Activated CD4-positive, alpha-beta T cell treated with anti-CD3 and anti-CD28 coated beads for 36 hours (primary cell): ENCODE measurements at regions not wholly inside any gene's neighbourhood (a gene's known extent, or its start where the extent isn't known, plus 50 kb on each side); places are given as distances from the start of the nearest gene placed in this dataset.
"Not testable (repeated sequence)": the region's sequence is repeated elsewhere in the genome, so short reads cannot be mapped to it uniquely, and the experiment has no call there.

Experiments
- ATAC-seq: fragments of 200-7000 bp; cut with Tn5 transposase; one replicate; pipeline ENCODE4 v1.10.0; 2021; ENCODE audit warnings: mild to moderate bottlenecking, moderate library complexity
- CTCF ChIA-PET: fragments of 350-600 bp; sonication (Branson Sonifier 250); formaldehyde crosslinking; loops from one replicate; lab custom pipeline; 2021; ENCODE audit warnings: antibody characterized with exemption; lab: Charles Lee
- POLR2A ChIA-PET: fragments of 350-600 bp; sonication (Branson Sonifier 250); formaldehyde crosslinking; loops from one replicate; lab custom pipeline; 2021; ENCODE audit warnings: antibody characterized with exemption, inconsistent platforms; lab: Charles Lee
- DNase-seq: peaks from one replicate; pipeline ENCODE4 v3.0.0-alpha.2; 2020
- H3K27ac Mint-ChIP-seq: one replicate; pipeline ENCODE4 v1.8.0; 2021; ENCODE audit warnings: mixed read lengths
- H3K27me3 Mint-ChIP-seq: one replicate; pipeline ENCODE4 v1.8.0; 2021; ENCODE audit warnings: mixed read lengths
- H3K36me3 Mint-ChIP-seq: one replicate; pipeline ENCODE4 v1.8.0; 2021; ENCODE audit warnings: low read depth, mixed read lengths
- H3K4me1 Mint-ChIP-seq: one replicate; pipeline ENCODE4 v1.8.0; 2021; ENCODE audit warnings: mixed read lengths
- H3K4me3 Mint-ChIP-seq: one replicate; pipeline ENCODE4 v1.8.0; 2021; ENCODE audit warnings: mild to moderate bottlenecking, moderate library complexity, mixed read lengths
- H3K9me3 Mint-ChIP-seq: one replicate; pipeline ENCODE4 v1.8.0; 2021; ENCODE audit warnings: low read depth, mixed read lengths
- intact Hi-C, 2 experiments: fragments of 100-400 bp; cut with DNase I in 1 of 2; cut with micrococcal nuclease in 1 of 2; formaldehyde crosslinking; loops; one replicate each; pipeline versions ENCODE4 v1.14.2 to v1.15.1; 2022 to 2024; cut with DNase I, micrococcal nuclease

GRCh38 chrX:64657229-64657628 is 262.0 kb upstream of the MTMR8 start:
- CTCF ChIA-PET, DNase-seq, H3K27me3 Mint-ChIP-seq, H3K36me3 Mint-ChIP-seq, ATAC-seq, H3K4me1 Mint-ChIP-seq, POLR2A ChIA-PET, intact Hi-C loops, H3K4me3 Mint-ChIP-seq, H3K27ac Mint-ChIP-seq: not testable (repeated sequence)
- peaks cover 27% of the 10 kb centered on the region for H3K9me3 Mint-ChIP-seq

GRCh38 chrX:64642482-64642881 is 247.2 kb upstream of the MTMR8 start:
- Mint-ChIP-seq H3K27ac (no peak overlapping the region), H3K36me3 (no peaks in the 10 kb centered on the region), H3K4me1 (no peaks in the 10 kb centered on the region), H3K4me3 (no peak overlapping the region), H3K27me3 (no peaks in the 10 kb centered on the region), H3K9me3 (peaks cover 6% of the 10 kb centered on the region)
- intact Hi-C loops, result no loop called here
- ATAC-seq (no peak), DNase-seq (peak; percentile 13)
- ChIA-PET CTCF (no interaction called here), POLR2A (no interaction called here)
